Amygdala (tissue), 56 donors: ENCODE measurements at regions not wholly inside any gene's neighbourhood (a gene's known extent, or its start where the extent isn't known, plus 50 kb on each side); places are given as distances from the start of the nearest gene placed in this dataset.
"Not testable (repeated sequence)": the region's sequence is repeated elsewhere in the genome, so short reads cannot be mapped to it uniquely, and the experiment has no call there.

ENCODE experiments used
- DNase-seq, 56 donors: peaks; one replicate each; lab custom pipeline; 2025; lab: John Stamatoyannopoulos, UW

DNA sequence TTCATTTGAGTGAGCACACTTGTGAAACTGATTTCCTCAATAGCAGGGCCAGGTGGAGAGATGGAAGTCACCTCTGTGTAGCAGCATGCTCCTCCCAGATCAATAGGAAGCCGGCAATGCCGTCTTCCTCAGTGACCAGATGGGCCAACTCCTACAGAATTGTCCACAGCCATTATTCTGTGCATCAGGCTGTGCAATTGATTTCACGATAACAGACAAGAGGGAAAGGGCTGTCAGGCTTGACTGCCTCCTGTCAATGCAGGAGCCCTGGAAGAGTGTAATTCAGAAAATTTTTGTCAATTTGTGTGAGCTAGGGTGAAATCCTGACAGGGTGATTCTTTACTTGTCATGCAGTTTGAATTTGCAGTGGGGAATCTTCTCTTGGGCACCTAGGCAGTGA, 838.4 kb upstream of the NUDT12 start:
- DNase-seq = no peak

DNA sequence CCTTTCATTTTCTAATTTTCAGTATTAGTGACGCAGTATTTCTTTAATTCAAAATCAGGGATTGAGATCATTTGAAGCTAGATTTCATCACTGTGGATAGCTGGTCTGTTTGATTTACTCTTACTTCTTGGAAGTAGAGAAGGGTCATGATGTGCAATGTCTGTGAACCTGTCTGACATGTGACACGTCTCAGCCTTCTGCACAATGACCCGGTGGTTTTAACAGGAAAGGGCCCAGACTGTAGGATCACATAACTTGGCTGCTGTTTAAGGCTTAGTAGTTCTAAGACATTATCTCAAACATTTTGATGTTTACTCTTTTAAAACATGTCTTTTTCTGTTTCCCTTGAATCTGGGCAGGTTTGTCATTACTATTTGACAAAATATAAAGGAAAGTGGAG, 823.3 kb upstream of the NUDT12 start:
- DNase-seq = no peak

DNA sequence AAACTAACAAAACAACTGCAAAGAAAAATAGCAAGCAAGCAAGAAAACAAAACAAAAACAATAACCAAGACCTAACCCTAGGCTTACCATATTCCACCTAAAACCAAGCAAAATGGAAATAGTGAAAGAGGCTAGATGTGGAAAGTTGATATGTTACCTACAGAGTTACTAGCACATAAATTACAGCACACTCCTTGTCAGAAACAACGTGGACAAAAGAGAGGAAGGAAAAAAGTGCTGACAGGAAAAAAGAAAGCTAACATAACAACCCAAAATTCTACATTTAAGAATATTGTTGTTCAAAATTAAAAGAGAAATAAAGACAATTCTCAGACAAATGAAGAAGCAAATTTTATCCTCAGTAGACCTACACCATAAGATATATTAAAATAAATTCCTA, 812.8 kb upstream of the NUDT12 start:
- DNase-seq = no peak

- no peak for DNase-seq
Measured at GRCh38 chr5:104372796-104373195, 810.2 kb upstream of the NUDT12 start.

- no peak for DNase-seq
Measured at GRCh38 chr5:104372376-104372775, 809.8 kb upstream of the NUDT12 start.

- no peak for DNase-seq
Measured at GRCh38 chr5:104370523-104370922, 807.9 kb upstream of the NUDT12 start.

DNA sequence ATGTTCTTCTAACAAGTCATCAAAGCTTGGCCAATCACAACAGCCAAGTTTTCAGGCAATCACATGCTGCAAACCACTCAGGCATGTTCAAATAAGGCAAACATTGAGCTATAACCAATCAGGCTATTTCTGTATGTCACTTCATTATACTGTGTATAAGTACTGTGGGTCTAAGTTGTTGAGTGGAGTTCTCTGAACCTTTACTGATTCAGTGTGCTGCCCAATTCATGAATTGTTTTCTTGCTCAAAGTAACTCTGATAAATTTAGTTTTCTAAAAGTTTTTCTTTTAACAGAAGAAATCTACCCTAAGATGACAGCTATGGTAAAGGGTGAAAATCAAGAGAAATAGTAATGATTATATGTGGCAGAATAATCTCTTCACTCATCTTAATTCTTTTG, 805.4 kb upstream of the NUDT12 start:
- no peak for DNase-seq

DNA sequence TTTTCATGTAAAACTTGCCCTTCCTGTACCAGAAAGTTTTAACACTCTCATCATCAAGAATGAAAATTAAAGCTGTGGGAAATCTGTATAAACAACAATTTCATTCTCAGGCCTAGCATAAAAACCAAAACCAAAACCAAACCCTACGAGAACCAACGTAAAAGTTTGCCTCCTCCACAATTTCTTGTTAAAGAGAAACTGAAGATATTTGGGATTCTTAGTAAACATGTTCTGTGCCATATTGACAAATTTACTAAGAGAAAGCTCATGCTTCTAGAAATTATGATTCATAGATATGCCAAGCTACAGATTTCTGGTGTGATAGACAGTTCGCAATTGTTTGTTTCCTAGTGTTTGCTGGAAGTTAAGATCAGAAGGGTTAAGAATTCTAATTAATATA, 801.0 kb upstream of the NUDT12 start:
- no peak for DNase-seq

GRCh38 chr5:104361932-104362331, 799.3 kb upstream of the NUDT12 start:
- DNase-seq = no peak

DNA sequence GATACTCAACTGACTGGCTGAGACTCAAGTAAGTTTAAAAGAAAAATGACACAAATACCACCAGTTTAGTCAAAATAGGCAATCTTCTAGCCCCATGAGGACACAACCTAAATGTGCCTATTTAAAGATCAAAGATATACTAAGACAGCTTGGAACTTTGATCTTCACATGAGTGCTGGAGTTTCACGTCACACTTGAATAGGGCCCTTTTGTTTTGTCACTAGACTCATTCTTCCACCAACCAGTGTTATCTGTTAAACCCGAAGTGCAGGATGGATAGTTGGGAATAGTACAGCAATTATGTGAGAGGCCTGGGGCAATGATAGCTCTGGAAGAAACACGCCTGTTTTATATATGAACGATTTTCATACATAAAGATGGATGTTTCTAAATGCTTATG, 792.8 kb upstream of the NUDT12 start:
- no peak for DNase-seq

- no peak for DNase-seq
Measured at GRCh38 chr5:104353371-104353770, 790.8 kb upstream of the NUDT12 start.

DNA sequence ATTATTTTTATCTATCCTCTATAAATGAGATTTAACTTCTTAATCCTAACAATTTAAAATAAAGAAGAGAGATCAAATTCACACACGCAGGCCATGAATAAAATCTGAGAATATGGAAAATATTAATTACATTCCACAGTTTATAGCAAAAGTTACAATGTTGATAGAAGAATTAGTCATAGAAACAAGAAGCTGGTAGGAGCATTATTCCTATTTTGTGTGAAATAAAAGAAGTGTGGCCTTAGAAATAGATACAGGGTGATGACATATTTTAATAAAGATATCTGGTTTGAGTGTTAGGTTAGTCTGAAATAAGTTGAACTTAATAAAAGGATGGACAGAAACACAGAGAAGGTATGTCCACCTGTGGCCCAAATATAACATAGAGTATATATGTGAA, 790.4 kb upstream of the NUDT12 start:
- DNase-seq = no peak

DNA sequence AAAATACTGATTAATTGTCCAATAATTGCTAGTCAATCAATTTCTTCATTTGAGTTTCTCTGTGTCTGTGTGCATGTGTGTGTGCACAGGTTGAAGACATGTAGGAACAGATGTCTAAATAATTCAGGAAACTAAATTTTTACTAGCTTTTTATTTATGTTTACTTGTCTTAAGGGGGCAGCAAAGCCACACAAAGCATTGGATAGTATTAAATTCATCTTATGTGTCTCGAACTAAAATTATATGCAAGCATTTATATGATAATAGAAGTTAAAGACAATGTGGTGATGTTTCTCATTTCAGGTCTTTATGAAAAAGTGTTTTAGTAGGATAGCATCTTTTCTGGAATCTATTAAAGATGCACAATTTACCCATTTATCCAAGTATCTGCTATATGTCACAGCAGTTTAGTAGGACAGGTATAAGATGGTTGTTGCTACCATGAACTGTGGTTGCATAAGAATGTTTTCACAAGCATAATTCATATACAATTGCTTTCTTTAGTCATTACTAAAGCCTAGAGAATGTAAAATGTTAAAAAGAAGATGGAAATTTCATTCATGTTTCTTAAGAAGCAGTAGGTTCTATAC, 784.6 kb upstream of the NUDT12 start:
- no peak for DNase-seq

- DNase-seq = no peak
Measured at GRCh38 chr5:104345222-104346016, 782.8 kb upstream of the NUDT12 start.

DNA sequence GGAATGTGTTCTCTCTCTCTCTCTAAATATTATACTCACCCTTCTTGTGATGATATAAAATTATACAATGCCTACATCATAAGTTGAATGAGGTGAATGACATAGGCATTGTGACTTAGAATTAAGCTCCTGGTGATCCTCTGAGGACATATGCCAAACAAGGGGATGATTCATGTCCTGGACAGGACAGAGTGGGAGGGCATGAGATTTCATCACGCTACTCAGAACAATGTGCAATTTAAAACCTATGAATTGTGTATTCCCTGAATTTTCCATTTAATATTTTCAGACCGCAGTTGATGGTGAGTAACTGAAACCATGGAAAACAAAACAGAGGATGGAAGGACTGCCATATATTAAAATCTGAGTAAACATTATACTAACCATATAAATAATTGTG, 782.2 kb upstream of the NUDT12 start:
- DNase-seq = no peak

- no peak for DNase-seq
Measured at GRCh38 chr5:104327801-104328200, 765.2 kb upstream of the NUDT12 start.

DNA sequence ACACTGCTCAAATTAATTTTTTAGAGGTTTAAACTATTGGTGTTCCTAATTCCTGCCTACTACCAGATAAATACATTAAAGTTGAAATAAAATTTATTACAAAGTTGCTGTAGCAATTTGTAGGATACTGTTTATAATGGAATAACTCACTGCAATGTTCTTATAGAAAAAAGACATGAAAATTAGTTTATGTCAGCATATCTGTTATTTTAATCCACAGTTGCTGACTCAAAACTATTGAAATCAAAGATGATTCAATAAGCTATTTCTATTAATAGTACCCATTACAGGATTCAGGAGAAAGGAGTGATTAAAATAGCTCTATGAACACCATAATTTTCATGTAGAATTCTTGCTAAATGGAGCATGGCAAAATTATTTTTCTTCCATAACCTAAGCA, 764.4 kb upstream of the NUDT12 start:
- DNase-seq = no peak

- no peak for DNase-seq
Measured at GRCh38 chr5:104325356-104325755, 762.8 kb upstream of the NUDT12 start.

GRCh38 chr5:104316676-104317075, 754.1 kb upstream of the NUDT12 start:
- not testable (repeated sequence) for DNase-seq

GRCh38 chr5:104312481-104312880, 749.9 kb upstream of the NUDT12 start:
- DNase-seq = no peak

GRCh38 chr5:104305602-104306001, 743.0 kb upstream of the NUDT12 start:
- no peak for DNase-seq

GRCh38 chr5:104299998-104300706, 737.6 kb upstream of the NUDT12 start:
- DNase-seq = no peak
